Erythroblast (primary cell): ENCODE measurements at regions not wholly inside any gene's neighbourhood (a gene's known extent, or its start where the extent isn't known, plus 50 kb on each side); places are given as distances from the start of the nearest gene placed in this dataset.

ENCODE experiments used
- GATA1 ChIP-seq: IDR thresholded peaks from 2 replicates; pipeline ENCODE4 v1.6.1; 2011; ENCODE audit warnings: low read depth, mild to moderate bottlenecking, control low read depth, low read length, moderate library complexity
- POLR2A ChIP-seq: IDR thresholded peaks from 2 replicates; pipeline ENCODE4 v1.6.1; 2011; ENCODE audit warnings: mild to moderate bottlenecking, low read length

DNA sequence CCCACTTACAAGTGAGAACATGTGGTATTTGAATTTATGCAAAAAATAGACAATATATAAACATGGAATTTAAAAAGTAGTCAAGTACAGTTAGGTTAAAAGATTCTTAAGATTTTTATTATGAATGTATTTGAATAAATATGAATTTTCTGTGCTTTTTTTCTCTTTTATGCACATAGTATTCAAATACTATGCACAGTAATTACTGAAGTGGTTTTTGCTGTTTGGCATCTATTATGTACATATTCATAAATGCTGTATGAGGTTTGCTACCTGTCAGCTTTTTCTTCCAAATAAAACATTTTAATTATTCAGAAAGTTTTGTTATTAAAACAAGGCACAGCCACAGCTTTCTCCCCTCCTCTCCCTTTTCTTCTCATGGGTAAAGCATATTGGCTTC lies 1272.7 kb downstream of the NSUN3 start:
- TF ChIP-seq POLR2A, result no peak
- no peak for TF ChIP-seq GATA1
